LNCaP clone FGC (cell line): ENCODE measurements at regions not wholly inside any gene's neighbourhood (a gene's known extent, or its start where the extent isn't known, plus 50 kb on each side); places are given as distances from the start of the nearest gene placed in this dataset.

Source experiments
- DNase-seq: peaks from one replicate; pipeline ENCODE4 v3.0.0-alpha.2; 2011; ENCODE audit warnings: low read depth
- H3K4me3 ChIP-seq: 2 replicates; pipeline ENCODE4 v1.5.1; 2011; ENCODE audit warnings: mild to moderate bottlenecking, low read depth, low read length, control low read depth
- CTCF ChIP-seq: IDR thresholded peaks from 2 replicates; pipeline ENCODE4 v1.5.1; 2012; ENCODE audit warnings: mild to moderate bottlenecking; ENCODE audit not compliant: control insufficient read depth, insufficient read depth; ENCODE audit errors: extremely low read depth

- DNase-seq: no peak
- TF ChIP-seq CTCF: no peak
- H3K4me3 ChIP-seq: no peak overlapping the region
Observed at GRCh38 chr20:58058421-58059259, 169.8 kb downstream of the ANKRD60 start.

- no peak overlapping the region for H3K4me3 ChIP-seq
- no peak for DNase-seq
Observed at GRCh38 chr20:58056921-58057686, 171.3 kb downstream of the ANKRD60 start.

GRCh38 chr20:58056021-58056591 lies 172.3 kb downstream of the ANKRD60 start:
- no peak for DNase-seq
- no peak for TF ChIP-seq CTCF

More at GRCh38 chr20:58056921-58057686, 171.3 kb downstream of the ANKRD60 start:
- TF ChIP-seq CTCF: no peak

GRCh38 chr20:58054780-58055373 lies 173.6 kb downstream of the ANKRD60 start:
- no peak for TF ChIP-seq CTCF
- no peak overlapping the region for H3K4me3 ChIP-seq
- no peak for DNase-seq

More at GRCh38 chr20:58056021-58056591, 172.3 kb downstream of the ANKRD60 start:
- no peak overlapping the region for H3K4me3 ChIP-seq

- no peak overlapping the region for H3K4me3 ChIP-seq
- DNase-seq: no peak
- no peak for TF ChIP-seq CTCF
Observed at GRCh38 chr20:58054082-58054779, 174.2 kb downstream of the ANKRD60 start.

- no peak overlapping the region for H3K4me3 ChIP-seq
- TF ChIP-seq CTCF: no peak
- no peak for DNase-seq
Observed at GRCh38 chr20:58053391-58054055, 174.9 kb downstream of the ANKRD60 start.
